HG03064 (cell line): ENCODE measurements at regions not wholly inside any gene's neighbourhood (a gene's known extent, or its start where the extent isn't known, plus 50 kb on each side); places are given as distances from the start of the nearest gene placed in this dataset.
"Not testable (repeated sequence)": the region's sequence is repeated elsewhere in the genome, so short reads cannot be mapped to it uniquely, and the experiment has no call there.

Experiments
- ATAC-seq: cut with Tn5 transposase; IDR thresholded peaks from one replicate; pipeline ENCODE4 v1.9.1; 2021; ENCODE audit warnings: low read depth; ENCODE audit not compliant: unreplicated experiment

GRCh38 chr12:83666690-83667089, 980.0 kb downstream of the TMTC2 start:
- no peak for ATAC-seq

- no peak for ATAC-seq
These were observed 979.0 kb downstream of the TMTC2 start for GRCh38 chr12:83665634-83666218.

- no peak for ATAC-seq
These were observed 977.9 kb downstream of the TMTC2 start for GRCh38 chr12:83664650-83665049.

DNA sequence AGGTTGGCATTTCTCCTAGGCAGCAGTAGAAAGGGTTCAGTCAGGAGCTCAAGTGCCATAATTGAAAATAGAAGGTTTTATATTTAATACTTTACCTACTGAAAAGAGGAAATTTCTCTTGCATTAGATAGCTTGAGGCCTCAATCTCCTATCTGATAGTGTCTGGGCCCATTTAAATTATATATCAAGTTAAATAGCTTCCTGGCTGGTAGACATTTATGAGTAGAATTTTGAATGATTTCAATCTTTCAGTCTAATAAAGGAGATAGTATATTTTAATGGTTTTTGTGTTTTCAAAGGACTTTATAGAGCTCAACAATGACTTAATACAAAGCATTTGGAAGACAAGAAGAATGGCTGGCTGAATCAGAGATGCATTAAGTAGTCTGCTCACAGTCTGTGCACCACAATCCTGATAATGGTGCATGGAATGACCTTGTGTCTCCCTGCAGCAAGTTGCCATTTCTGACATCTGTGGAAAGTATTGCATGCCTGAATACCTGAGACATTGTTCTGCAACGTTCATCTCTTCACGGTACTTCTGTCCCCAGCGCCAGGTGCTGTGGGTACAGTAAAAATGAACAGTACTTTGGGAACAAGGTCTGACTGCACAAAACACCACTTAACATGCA, 974.1 kb downstream of the TMTC2 start:
- ATAC-seq = no peak

- ATAC-seq = no peak
These were observed 972.6 kb downstream of the TMTC2 start for GRCh38 chr12:83659321-83659720.

- no peak for ATAC-seq
These were observed 969.3 kb downstream of the TMTC2 start for GRCh38 chr12:83656004-83656403.

DNA sequence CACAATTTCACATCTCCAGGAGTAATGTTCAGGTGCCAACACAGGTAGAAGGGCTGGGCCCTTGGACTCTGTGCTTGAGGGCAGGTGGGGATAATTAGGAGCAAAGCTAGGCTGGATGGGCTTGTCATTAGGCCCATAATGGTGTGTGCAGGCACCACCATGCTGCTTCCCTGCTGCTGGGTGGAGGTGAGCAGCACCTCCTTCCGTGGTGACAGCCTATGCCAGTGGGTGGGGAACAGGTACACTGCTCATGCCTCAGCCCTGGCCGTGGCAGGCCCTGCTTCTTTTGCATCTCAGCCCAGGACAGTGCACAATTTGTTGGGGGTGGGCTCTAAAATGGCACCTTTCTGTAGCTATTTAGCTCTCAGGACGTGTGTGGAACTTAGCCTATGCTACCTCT, 955.5 kb downstream of the TMTC2 start:
- ATAC-seq = no peak

DNA sequence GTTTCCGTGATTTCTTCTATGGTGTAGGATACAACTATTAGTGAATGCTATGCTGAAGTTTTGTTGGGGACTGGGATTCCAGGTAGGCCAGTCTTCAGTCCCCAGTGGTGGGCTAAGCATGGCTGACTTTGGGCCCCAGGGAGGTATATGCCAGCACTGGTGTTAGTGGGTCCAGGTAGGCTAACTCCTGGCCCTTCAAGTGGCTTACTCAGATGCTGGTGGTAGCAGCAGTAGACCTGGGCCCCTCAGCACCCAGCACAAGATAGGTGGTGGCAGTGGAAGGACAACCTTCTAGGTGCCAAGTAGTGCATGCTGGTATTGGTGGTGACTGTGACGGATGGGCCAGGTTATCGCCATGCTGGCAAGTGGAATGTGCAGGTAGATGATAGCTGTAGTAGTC, 955.1 kb downstream of the TMTC2 start:
- no peak for ATAC-seq

- ATAC-seq = no peak
These were observed 948.1 kb downstream of the TMTC2 start for GRCh38 chr12:83634726-83635267.

DNA sequence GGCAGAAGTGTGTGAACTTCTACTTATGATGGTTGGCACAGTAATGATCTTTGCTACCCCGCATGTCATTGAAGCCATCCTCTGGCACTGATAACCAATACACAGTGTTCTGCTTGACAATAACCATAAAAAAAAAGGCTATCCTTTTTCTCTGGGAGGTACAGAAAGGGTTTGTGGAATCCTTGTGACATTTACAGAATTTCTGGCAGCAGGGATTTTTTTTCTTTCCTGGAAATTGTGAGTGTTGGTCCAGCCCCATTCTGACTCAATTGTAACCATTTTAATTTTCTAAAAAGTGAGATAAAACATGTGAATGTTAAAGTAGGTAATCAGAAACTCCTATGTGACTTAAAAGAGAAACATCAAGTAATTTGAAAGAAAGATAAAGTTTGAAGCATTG, 943.8 kb downstream of the TMTC2 start:
- ATAC-seq = no peak

DNA sequence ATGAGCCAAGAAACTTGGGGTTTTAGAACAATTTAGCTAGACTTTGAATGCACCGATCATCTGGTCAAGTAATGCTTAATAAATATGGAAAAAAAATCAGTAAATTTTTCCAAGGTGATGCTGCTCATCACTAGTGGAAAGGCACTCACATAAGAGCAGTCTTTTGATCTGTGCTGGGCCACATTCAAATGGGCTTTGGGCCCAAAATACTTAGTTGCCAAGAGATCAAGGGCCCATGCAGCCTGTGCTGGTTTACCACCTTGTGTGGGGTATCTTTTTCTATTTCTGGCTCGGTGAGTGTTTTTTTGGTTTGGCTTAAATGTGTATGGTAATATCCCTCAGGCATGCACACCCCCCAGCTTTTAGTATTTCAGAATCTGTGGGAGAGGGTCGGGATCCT, 943.2 kb downstream of the TMTC2 start:
- no peak for ATAC-seq

DNA sequence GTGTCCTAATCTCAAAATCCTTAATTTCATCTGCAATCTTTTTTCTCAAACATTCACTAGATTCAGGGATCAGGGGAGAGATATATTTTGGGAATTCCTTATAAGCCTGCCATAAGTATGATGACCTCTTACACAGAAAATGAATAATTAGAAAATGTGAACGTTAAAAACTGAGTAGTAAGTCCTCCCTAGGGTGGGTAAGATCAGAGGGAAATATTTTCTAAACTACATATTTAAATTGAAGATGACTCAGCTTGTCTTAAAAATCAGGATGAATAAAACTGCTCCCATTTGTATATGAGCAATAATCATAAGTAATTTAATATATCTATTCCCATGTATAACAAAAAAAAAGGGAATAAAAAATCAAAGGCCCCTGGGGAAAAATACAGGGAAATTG, 935.5 kb downstream of the TMTC2 start:
- no peak for ATAC-seq

DNA sequence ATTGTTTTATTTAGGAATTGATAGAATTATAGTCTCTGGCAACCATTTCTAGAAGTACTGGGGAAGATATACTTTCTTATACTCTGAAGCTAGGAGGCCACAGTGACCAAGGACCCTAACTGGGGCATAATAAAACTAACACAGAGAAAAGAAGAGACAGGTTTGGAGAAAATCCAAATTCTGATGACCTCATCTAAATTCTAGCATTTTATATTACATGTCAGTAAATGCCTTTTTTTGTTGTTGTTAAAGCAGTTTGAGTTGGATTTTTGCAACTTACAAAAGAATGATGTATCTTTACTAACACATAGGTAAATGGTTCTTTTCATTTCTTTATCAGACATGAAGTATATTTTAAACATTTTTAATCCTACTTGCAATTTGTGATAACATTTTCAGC, 933.3 kb downstream of the TMTC2 start:
- no peak for ATAC-seq

GRCh38 chr12:83615152-83615551, 928.4 kb downstream of the TMTC2 start:
- no peak for ATAC-seq

- ATAC-seq = no peak
These were observed 926.9 kb downstream of the TMTC2 start for GRCh38 chr12:83613586-83614110.

- ATAC-seq = no peak
These were observed 916.4 kb downstream of the TMTC2 start for GRCh38 chr12:83603106-83603505.

DNA sequence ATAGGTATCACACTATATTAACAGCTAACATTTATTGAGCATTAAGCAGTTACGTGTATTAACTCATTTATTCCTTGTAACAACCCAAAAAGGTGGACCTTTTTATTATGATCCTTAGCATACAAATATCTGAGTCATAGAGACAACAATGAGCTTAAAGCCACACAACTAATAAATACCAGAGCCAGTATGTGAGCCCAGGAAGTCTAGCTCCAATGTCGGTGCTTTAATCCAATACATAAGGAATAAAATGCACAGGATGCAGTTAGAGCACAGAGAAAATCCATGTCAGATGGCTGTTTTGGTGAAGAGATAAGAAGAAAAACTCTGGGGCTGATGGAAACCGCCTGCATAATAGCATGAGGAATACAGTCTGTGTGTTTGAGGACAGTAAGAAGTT, 888.6 kb downstream of the TMTC2 start:
- ATAC-seq = no peak

DNA sequence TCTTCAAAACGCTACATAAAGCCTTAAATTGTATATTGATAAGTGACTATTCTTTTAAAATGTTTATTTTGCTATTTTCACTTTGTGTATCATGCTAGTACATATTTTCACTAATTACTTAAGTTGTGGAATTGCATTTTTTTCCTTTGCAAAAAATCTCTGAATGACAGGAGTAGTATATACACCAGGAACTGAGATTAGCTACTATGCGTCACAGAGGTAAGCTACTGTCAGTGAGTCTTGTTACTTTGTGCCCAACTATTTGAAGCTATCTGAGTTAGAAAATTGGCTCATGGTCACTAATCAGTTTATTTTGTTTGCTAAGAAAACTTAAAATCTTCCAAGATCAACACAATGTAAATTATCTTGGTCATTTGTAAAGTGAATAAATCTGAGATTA, 887.4 kb downstream of the TMTC2 start:
- no peak for ATAC-seq

GRCh38 chr12:83573671-83574070, 887.0 kb downstream of the TMTC2 start:
- ATAC-seq = no peak

DNA sequence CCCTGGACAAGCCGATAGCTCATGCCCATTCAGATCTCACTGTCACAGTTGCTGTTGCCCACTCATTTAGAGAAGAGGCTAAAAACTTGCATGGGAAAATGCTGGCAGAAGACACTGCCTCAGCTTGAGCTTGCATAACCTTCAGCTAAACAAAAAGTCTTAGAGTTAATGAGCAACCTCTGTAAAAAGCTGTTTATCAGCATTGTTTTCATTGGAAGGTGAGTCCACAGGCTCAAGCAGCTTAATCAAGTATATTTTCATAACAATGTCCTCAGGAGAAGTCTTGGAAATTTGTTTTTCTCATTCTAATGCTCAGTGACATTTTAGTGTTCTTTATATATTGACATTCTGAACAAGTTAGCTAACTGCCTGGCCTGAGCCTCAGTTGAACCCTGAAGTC, 872.9 kb downstream of the TMTC2 start:
- ATAC-seq = no peak

- not testable (repeated sequence) for ATAC-seq
These were observed 869.3 kb downstream of the TMTC2 start for GRCh38 chr12:83556040-83556439.

GRCh38 chr12:83541446-83541845, 854.7 kb downstream of the TMTC2 start:
- no peak for ATAC-seq
